ENCODE measurements at regions not wholly inside any gene's neighbourhood (a gene's known extent, or its start where the extent isn't known, plus 50 kb on each side); places are given as distances from the start of the nearest gene placed in this dataset.

DNA sequence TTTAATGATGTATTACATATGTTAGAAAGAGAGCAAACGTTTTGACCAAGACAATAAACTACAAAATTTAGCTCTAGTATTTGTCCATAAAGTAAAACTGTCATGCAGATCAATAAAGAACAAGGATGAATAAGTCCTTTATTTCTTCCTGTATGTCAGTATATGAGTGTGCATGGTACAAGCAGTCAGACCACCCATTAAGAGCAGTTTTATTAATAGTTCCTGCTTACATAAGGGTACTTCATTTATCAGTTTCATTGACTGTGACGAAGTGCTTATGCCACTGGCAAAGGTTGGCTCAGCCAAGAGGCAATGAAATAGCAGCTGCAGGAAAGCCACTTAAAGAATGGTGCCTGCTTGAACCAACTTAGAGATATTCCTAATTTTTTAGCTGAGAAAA lies 913.0 kb upstream of the CNTN5 start:
- Histone ChIP-seq H3K36me3 (no peaks in the 10 kb centered on the region), H3K27ac (no peak overlapping the region), H3K4me3 (no peak overlapping the region), H3K27me3 (no peaks in the 10 kb centered on the region), H3K4me1 (no peaks in the 10 kb centered on the region), H3K9me3 (no peaks in the 10 kb centered on the region)
- no peak for TF ChIP-seq POLR2A (IDR thresholded peaks at IDR 0.05)
- TF ChIP-seq CTCF (IDR thresholded peaks at IDR 0.05), result no peak
- DNase-seq, result no peak

DNA sequence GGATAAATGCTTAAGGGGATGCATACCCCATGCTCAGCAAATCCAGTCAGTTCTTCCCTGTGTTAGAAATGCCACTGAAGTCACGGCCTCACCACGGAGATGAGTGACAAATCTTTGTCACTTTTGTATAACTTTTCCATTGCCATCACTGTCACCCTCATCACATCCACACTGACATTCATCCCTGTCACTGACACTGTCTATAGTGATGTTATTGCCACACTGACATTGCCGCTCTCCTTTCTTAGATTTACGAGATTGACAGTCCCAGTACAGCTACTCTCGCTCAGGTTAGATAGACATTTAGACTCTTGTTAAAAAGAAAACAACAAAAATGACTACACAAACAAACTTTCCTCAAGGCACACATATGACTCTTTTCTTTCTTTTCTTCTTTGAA lies 910.7 kb upstream of the CNTN5 start:
- no peaks in the 10 kb centered on the region for H3K4me1 ChIP-seq
- TF ChIP-seq POLR2A (IDR thresholded peaks at IDR 0.05) (no peak), CTCF (IDR thresholded peaks at IDR 0.05) (no peak)
- H3K27me3 ChIP-seq, result no peaks in the 10 kb centered on the region
- no peaks in the 10 kb centered on the region for H3K9me3 ChIP-seq
- H3K4me3 ChIP-seq, result no peak overlapping the region
- no peaks in the 10 kb centered on the region for H3K36me3 ChIP-seq
- H3K27ac ChIP-seq, result no peak overlapping the region
- DNase-seq, result no peak

GRCh38 chr11:98115873-98116272 lies 904.9 kb upstream of the CNTN5 start:
- DNase-seq, result no peak
- Histone ChIP-seq H3K27ac (no peak overlapping the region), H3K9me3 (no peaks in the 10 kb centered on the region), H3K4me1 (no peaks in the 10 kb centered on the region), H3K36me3 (no peaks in the 10 kb centered on the region), H3K27me3 (no peaks in the 10 kb centered on the region), H3K4me3 (no peak overlapping the region)
- TF ChIP-seq POLR2A (IDR thresholded peaks at IDR 0.05) (no peak), CTCF (IDR thresholded peaks at IDR 0.05) (no peak)

GRCh38 chr11:98130117-98130625 lies 890.6 kb upstream of the CNTN5 start:
- Histone ChIP-seq H3K4me1 (no peaks in the 10 kb centered on the region), H3K4me3 (no peak overlapping the region)

GRCh38 chr11:98136357-98136756 lies 884.4 kb upstream of the CNTN5 start:
- Histone ChIP-seq H3K9me3 (no peaks in the 10 kb centered on the region), H3K27ac (no peak overlapping the region), H3K4me3 (no peak overlapping the region), H3K4me1 (no peaks in the 10 kb centered on the region), H3K36me3 (no peaks in the 10 kb centered on the region), H3K27me3 (no peaks in the 10 kb centered on the region)
- no peak for DNase-seq
- TF ChIP-seq CTCF (IDR thresholded peaks at IDR 0.05) (no peak), POLR2A (IDR thresholded peaks at IDR 0.05) (no peak)

More at GRCh38 chr11:98130117-98130625, 890.6 kb upstream of the CNTN5 start:
- no peaks in the 10 kb centered on the region for H3K9me3 ChIP-seq
- H3K27ac ChIP-seq, result no peak overlapping the region
- no peak for TF ChIP-seq POLR2A (IDR thresholded peaks at IDR 0.05)
- TF ChIP-seq CTCF (IDR thresholded peaks at IDR 0.05), result no peak
- no peaks in the 10 kb centered on the region for H3K27me3 ChIP-seq
- no peaks in the 10 kb centered on the region for H3K36me3 ChIP-seq
- no peak for DNase-seq

DNA sequence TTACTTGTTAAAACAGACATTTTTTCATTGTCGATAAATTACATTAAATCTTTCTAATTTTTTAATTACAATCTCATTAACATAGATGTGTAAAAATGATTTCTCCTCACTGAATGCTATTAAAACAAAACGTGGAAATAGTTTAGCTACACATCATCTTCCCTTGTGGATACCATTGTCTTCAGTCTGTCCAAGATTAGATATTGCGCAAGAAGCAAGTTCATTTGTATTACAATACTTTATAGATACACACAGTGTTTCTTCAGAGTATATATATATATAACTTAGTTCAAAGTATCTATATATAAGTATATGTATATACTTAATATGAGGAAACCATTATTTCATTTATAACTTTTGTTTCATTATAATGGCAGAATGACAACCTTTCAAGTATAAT lies 883.3 kb upstream of the CNTN5 start:
- H3K27ac ChIP-seq, result no peak overlapping the region
- no peaks in the 10 kb centered on the region for H3K9me3 ChIP-seq
- H3K36me3 ChIP-seq, result no peaks in the 10 kb centered on the region
- H3K27me3 ChIP-seq, result no peaks in the 10 kb centered on the region
- no peak for TF ChIP-seq POLR2A (IDR thresholded peaks at IDR 0.05)
- TF ChIP-seq CTCF (IDR thresholded peaks at IDR 0.05), result no peak
- no peak for DNase-seq
- no peak overlapping the region for H3K4me3 ChIP-seq
- no peaks in the 10 kb centered on the region for H3K4me1 ChIP-seq

Measured in Peyer's patch (tissue), 4 donors.